ENCODE measurements at regions not wholly inside any gene's neighbourhood (a gene's known extent, or its start where the extent isn't known, plus 50 kb on each side); places are given as distances from the start of the nearest gene placed in this dataset.

- Histone ChIP-seq H3K27me3 (ENCODE audit: control insufficient read depth, insufficient read depth, low read length) (no peaks in the 10 kb centered on the region), H3K4me1 (ENCODE audit: control insufficient read depth, extremely low read depth, insufficient read depth, low read length) (no peaks in the 10 kb centered on the region), H3K9ac (ENCODE audit: insufficient read depth, low read length) (no peak overlapping the region), H4K20me1 (ENCODE audit: control insufficient read depth, extremely low read depth, insufficient read depth, low read length) (no peaks in the 10 kb centered on the region), H3K9me3 (ENCODE audit: control insufficient read depth, insufficient read depth, low read depth, low read length) (no peaks in the 10 kb centered on the region), H3K36me3 (ENCODE audit: control insufficient read depth, insufficient read depth, low read length) (no peaks in the 10 kb centered on the region), H2AFZ (ENCODE audit: low read length) (no peak overlapping the region), H3K4me2 (ENCODE audit: extremely low read depth, insufficient read depth, low read length) (no peak overlapping the region), H3K4me3 (replicated peaks in 1 of 4; ENCODE audit: control extremely low read depth in 1 of 4, insufficient read depth in 1 of 4, low read depth in 3 of 4, low read length in 4 of 4) (no peak overlapping the region), H3K27ac (ENCODE audit: insufficient read depth, low read length) (no peak overlapping the region), H3K79me2 (ENCODE audit: control insufficient read depth, insufficient read depth, low read length) (no peaks in the 10 kb centered on the region)
- TF ChIP-seq EZH2 (IDR thresholded peaks at IDR 0.05; ENCODE audit: low read length, missing control alignments), result no peak
- no peak for TF ChIP-seq CTCF (conservative IDR thresholded peaks at IDR 0.05 in 1 of 2, IDR thresholded peaks at IDR 0.05 in 1 of 2; ENCODE audit: low read depth in 1 of 2, low read length in 2 of 2)
- no peak for DNase-seq (ENCODE audit: low read depth in 2 of 2)
Measured at GRCh38 chr6:150529646-150530045, 70.0 kb upstream of the PLEKHG1 start.

GRCh38 chr6:150531957-150532356, 67.7 kb upstream of the PLEKHG1 start:
- no peak overlapping the region for H3K27ac ChIP-seq (ENCODE audit: insufficient read depth, low read length)
- no peak for TF ChIP-seq EZH2 (IDR thresholded peaks at IDR 0.05; ENCODE audit: low read length, missing control alignments)
- TF ChIP-seq CTCF (conservative IDR thresholded peaks at IDR 0.05 in 1 of 2, IDR thresholded peaks at IDR 0.05 in 1 of 2; ENCODE audit: low read depth in 1 of 2, low read length in 2 of 2), result no peak
- H3K4me3 ChIP-seq (replicated peaks in 1 of 4; ENCODE audit: control extremely low read depth in 1 of 4, insufficient read depth in 1 of 4, low read depth in 3 of 4, low read length in 4 of 4), result no peak overlapping the region
- no peak overlapping the region for H2AFZ ChIP-seq (ENCODE audit: low read length)
- H3K9me3 ChIP-seq (ENCODE audit: control insufficient read depth, insufficient read depth, low read depth, low read length), result no peaks in the 10 kb centered on the region
- no peak for DNase-seq (ENCODE audit: low read depth in 2 of 2)
- H3K79me2 ChIP-seq (ENCODE audit: control insufficient read depth, insufficient read depth, low read length), result no peaks in the 10 kb centered on the region
- H4K20me1 ChIP-seq (ENCODE audit: control insufficient read depth, extremely low read depth, insufficient read depth, low read length), result no peaks in the 10 kb centered on the region
- H3K4me1 ChIP-seq (ENCODE audit: control insufficient read depth, extremely low read depth, insufficient read depth, low read length), result no peaks in the 10 kb centered on the region
- H3K4me2 ChIP-seq (ENCODE audit: extremely low read depth, insufficient read depth, low read length), result no peak overlapping the region
- H3K36me3 ChIP-seq (ENCODE audit: control insufficient read depth, insufficient read depth, low read length), result no peaks in the 10 kb centered on the region
- no peak overlapping the region for H3K9ac ChIP-seq (ENCODE audit: insufficient read depth, low read length)
- no peaks in the 10 kb centered on the region for H3K27me3 ChIP-seq (ENCODE audit: control insufficient read depth, insufficient read depth, low read length)

- Histone ChIP-seq H3K9ac (ENCODE audit: insufficient read depth, low read length) (no peak overlapping the region), H3K27me3 (ENCODE audit: control insufficient read depth, insufficient read depth, low read length) (no peaks in the 10 kb centered on the region), H3K9me3 (ENCODE audit: control insufficient read depth, insufficient read depth, low read depth, low read length) (no peaks in the 10 kb centered on the region), H2AFZ (ENCODE audit: low read length) (no peak overlapping the region), H3K4me3 (replicated peaks in 1 of 4; ENCODE audit: control extremely low read depth in 1 of 4, insufficient read depth in 1 of 4, low read depth in 3 of 4, low read length in 4 of 4) (no peak overlapping the region), H3K4me2 (ENCODE audit: extremely low read depth, insufficient read depth, low read length) (no peak overlapping the region), H3K27ac (ENCODE audit: insufficient read depth, low read length) (no peak overlapping the region), H3K4me1 (ENCODE audit: control insufficient read depth, extremely low read depth, insufficient read depth, low read length) (no peaks in the 10 kb centered on the region), H3K36me3 (ENCODE audit: control insufficient read depth, insufficient read depth, low read length) (no peaks in the 10 kb centered on the region), H4K20me1 (ENCODE audit: control insufficient read depth, extremely low read depth, insufficient read depth, low read length) (no peaks in the 10 kb centered on the region), H3K79me2 (ENCODE audit: control insufficient read depth, insufficient read depth, low read length) (no peaks in the 10 kb centered on the region)
- DNase-seq (ENCODE audit: low read depth in 2 of 2), result no peak
- no peak for TF ChIP-seq CTCF (conservative IDR thresholded peaks at IDR 0.05 in 1 of 2, IDR thresholded peaks at IDR 0.05 in 1 of 2; ENCODE audit: low read depth in 1 of 2, low read length in 2 of 2)
- TF ChIP-seq EZH2 (IDR thresholded peaks at IDR 0.05; ENCODE audit: low read length, missing control alignments), result no peak
Measured at GRCh38 chr6:150534553-150534952, 65.1 kb upstream of the PLEKHG1 start.
